ENCODE measurements at regions not wholly inside any gene's neighbourhood (a gene's known extent, or its start where the extent isn't known, plus 50 kb on each side); places are given as distances from the start of the nearest gene placed in this dataset.

DNA sequence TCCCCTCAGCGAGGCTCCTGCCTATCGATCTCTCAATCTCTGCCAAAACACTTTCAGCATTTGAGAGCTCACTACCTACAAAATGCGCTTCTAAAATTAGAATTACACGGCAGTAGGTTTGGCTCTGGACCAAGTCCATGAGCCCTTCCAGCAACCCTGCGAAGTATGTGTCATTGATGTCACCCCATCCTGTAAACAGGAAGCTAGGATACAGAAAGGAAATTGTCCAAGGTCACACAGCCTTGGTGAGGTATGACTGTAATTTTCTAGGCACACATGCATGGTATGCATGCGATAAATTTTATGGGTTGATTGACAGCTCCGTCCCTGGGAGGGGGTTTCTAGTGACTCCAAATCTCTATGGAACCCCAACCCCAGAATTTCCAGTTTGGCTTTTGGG, 330.3 kb upstream of the CDH5 start (continued):
- TF ChIP-seq ZNF260 (CRISPR knock-in tag; IDR thresholded peaks at IDR 0.05; ENCODE audit: borderline replicate concordance, low read depth): no peak
- TF ChIP-seq SRSF1 (optimal IDR thresholded peaks at IDR 0.05; ENCODE audit: low read depth, low read length): no peak

DNA sequence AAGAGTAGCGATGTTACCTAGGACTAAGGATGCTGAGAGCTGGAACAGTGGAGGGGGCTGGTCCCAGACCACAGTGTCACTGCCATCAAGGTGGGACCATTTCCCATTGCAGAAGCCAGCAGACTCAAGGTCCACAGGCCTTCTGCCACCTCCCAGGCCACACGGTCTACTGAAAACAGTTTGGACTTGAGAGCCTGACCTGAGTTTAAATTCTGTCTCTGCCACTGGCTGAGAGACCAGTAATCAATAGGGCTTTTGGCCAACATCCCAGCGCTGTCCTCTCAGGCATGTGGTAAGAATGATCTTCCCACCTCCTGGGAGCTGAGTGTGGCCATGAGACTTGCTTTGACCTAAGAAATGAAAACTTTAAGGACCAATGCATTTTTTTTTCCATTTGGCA, 331.4 kb upstream of the CDH5 start:
- no peak for ATAC-seq
- ChIA-PET POLR2A (no interaction called here), CTCF (ENCODE audit: low intra/inter-chr PET ratio, low total read pairs) (no interaction called here)
- Histone ChIP-seq H3K9ac (ENCODE audit: insufficient read depth, low read depth, low read length) (no peak overlapping the region), H3K9me3 (ENCODE audit: low read length) (no peaks in the 10 kb centered on the region), H3K36me3 (replicated peaks in 1 of 2; ENCODE audit: control insufficient read depth in 1 of 2, insufficient read depth in 2 of 2, low read length in 2 of 2) (no peaks in the 10 kb centered on the region), H3K79me2 (ENCODE audit: insufficient read depth, low read length) (no peaks in the 10 kb centered on the region), H4K20me1 (ENCODE audit: insufficient read depth, low read length) (no peaks in the 10 kb centered on the region), H3K4me3 (replicated peaks in 1 of 3; ENCODE audit: insufficient read depth in 1 of 3, low read depth in 2 of 3, low read length in 3 of 3) (no peak overlapping the region), H3K27me3 (ENCODE audit: control insufficient read depth in 1 of 2, insufficient read depth in 2 of 2, low read length in 2 of 2) (no peaks in the 10 kb centered on the region), H2AFZ (ENCODE audit: low read length) (no peak overlapping the region), H3K27ac (ENCODE audit: extremely low read length, insufficient read depth, low read length) (no peak overlapping the region), H3K4me2 (ENCODE audit: low read depth, low read length) (no peak overlapping the region), H3K4me1 (ENCODE audit: insufficient read depth, low read length) (no peaks in the 10 kb centered on the region)
- intact Hi-C loops (cut with micrococcal nuclease; ENCODE audit: unreplicated experiment) (no loop called here), in situ Hi-C loops (cut with HindIII; ENCODE audit: extremely low pct_ligation_motif_present, low pct_unique_long_range_greater_than_20kb) (no loop called here)
- no peak for FAIRE-seq
- TF ChIP-seq TCF7 (IDR thresholded peaks at IDR 0.05; ENCODE audit: low read depth): no peak
- TF ChIP-seq ZNF496 (CRISPR knock-in tag; IDR thresholded peaks at IDR 0.05; ENCODE audit: insufficient replicate concordance): no peak
- TF ChIP-seq, protein P1, sequence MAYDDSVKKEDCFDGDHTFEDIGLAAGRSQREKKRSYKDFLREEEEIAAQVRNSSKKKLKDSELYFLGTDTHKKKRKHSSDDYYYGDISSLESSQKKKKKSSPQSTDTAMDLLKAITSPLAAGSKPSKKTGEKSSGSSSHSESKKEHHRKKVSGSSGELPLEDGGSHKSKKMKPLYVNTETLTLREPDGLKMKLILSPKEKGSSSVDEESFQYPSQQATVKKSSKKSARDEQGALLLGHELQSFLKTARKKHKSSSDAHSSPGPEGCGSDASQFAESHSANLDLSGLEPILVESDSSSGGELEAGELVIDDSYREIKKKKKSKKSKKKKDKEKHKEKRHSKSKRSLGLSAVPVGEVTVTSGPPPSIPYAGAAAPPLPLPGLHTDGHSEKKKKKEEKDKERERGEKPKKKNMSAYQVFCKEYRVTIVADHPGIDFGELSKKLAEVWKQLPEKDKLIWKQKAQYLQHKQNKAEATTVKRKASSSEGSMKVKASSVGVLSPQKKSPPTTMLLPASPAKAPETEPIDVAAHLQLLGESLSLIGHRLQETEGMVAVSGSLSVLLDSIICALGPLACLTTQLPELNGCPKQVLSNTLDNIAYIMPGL (CRISPR knock-in tag; IDR thresholded peaks at IDR 0.05; ENCODE audit: borderline replicate concordance in 1 of 2, low read depth in 1 of 2): no peak
- no peak for TF ChIP-seq ZMYM2 (CRISPR knock-in tag; IDR thresholded peaks at IDR 0.05)
- TF ChIP-seq FOXP1 (IDR thresholded peaks at IDR 0.05): no peak
- no peak for TF ChIP-seq FOXP1 (CRISPR knock-in tag; IDR thresholded peaks at IDR 0.05)
- TF ChIP-seq THYN1 (CRISPR knock-in tag; IDR thresholded peaks at IDR 0.05; ENCODE audit: borderline replicate concordance, low read depth): no peak
- TF ChIP-seq MXD4 (CRISPR knock-in tag; IDR thresholded peaks at IDR 0.05): no peak
- no peak for TF ChIP-seq ZNF850 (CRISPR knock-in tag; conservative IDR thresholded peaks at IDR 0.05)
- WGBS (ENCODE audit: low lambda C conversion rate): 7% methylated on average over 3 of the region's 3 CpGs
- no peak for DNase-seq (ENCODE audit: low spot score)
- no TSS peak for BruUV-seq (replicated peaks)
